ENCODE measurements at regions not wholly inside any gene's neighbourhood (a gene's known extent, or its start where the extent isn't known, plus 50 kb on each side); places are given as distances from the start of the nearest gene placed in this dataset.

DNA sequence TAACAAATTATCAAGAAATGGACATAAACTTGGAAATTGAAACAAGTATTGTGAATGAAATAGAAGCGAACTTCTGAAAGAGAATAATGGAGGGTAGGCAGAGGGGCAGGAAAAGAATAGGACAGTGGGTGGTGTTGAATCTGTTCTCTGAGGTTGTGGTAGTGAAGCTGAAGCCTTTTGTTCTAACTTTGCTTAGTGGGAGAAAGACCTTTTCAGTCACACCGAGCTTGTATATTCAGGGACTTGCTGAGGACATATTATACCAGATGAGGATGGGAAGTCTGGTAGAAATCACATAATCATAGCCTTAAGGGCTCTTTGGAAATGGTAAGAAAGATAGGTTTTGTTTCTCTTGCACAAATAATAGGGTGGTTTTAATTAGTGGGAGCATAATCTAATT, 115.4 kb upstream of the NDST4 start:
- ATAC-seq (ENCODE audit: insufficient read depth, low FRiP score) (no peak), DNase-seq (no peak)
- no peak overlapping the region for H3K9ac ChIP-seq (ENCODE audit: insufficient read depth in 1 of 2, low read length in 2 of 2)
- no peak overlapping the region for H3K27ac ChIP-seq (ENCODE audit: low read depth in 1 of 2, low read length in 1 of 2)
- no peak overlapping the region for H3K4me3 ChIP-seq
- no peaks in the 10 kb centered on the region for H3K9me3 ChIP-seq (ENCODE audit: control insufficient read depth in 4 of 4, insufficient read depth in 3 of 4, low read length in 3 of 4)
- H3K4me1 ChIP-seq (ENCODE audit: control insufficient read depth in 5 of 5, insufficient read depth in 5 of 5, low read length in 5 of 5), result no peaks in the 10 kb centered on the region
- TF ChIP-seq, protein P1, sequence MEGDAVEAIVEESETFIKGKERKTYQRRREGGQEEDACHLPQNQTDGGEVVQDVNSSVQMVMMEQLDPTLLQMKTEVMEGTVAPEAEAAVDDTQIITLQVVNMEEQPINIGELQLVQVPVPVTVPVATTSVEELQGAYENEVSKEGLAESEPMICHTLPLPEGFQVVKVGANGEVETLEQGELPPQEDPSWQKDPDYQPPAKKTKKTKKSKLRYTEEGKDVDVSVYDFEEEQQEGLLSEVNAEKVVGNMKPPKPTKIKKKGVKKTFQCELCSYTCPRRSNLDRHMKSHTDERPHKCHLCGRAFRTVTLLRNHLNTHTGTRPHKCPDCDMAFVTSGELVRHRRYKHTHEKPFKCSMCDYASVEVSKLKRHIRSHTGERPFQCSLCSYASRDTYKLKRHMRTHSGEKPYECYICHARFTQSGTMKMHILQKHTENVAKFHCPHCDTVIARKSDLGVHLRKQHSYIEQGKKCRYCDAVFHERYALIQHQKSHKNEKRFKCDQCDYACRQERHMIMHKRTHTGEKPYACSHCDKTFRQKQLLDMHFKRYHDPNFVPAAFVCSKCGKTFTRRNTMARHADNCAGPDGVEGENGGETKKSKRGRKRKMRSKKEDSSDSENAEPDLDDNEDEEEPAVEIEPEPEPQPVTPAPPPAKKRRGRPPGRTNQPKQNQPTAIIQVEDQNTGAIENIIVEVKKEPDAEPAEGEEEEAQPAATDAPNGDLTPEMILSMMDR (IDR thresholded peaks at IDR 0.05; ENCODE audit: control extremely low read depth, extremely low read depth), result no peak
- H3K36me3 ChIP-seq (ENCODE audit: control insufficient read depth in 4 of 4, insufficient read depth in 4 of 4, low read length in 4 of 4), result no peaks in the 10 kb centered on the region
- WGBS, 2 donors, result 73 to 85% methylated on average over 2 of the region's 2 CpGs
- H3K27me3 ChIP-seq (ENCODE audit: control insufficient read depth in 3 of 3, insufficient read depth in 3 of 3, low read length in 2 of 3), result no peaks in the 10 kb centered on the region

DNA sequence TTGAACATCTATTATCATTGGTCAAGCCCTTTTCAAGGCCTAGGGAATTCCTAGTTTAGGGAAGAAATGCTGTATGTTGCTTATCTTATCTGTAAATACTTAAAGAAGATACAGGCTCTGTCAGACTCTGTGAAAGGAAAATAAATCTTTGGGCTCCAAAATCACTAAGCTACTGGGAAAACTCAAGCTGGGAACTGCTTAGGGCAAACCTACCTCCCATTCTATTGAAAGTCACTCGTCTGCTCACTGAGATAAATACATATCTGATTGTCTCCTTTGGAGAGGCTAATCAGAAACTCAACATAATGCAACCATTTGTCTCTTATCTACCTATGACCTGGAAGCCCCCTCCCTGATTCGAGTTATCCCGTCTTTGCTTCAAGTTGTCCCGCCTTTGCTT, 108.6 kb upstream of the NDST4 start:
- 67 to 83% methylated on average over 4 of the region's 4 CpGs for WGBS, 2 donors
- no peaks in the 10 kb centered on the region for H3K36me3 ChIP-seq (ENCODE audit: control insufficient read depth in 4 of 4, insufficient read depth in 4 of 4, low read length in 4 of 4)
- TF ChIP-seq, protein P1 (IDR thresholded peaks at IDR 0.05; ENCODE audit: control extremely low read depth, extremely low read depth), result no peak
- no peaks in the 10 kb centered on the region for H3K9me3 ChIP-seq (ENCODE audit: control insufficient read depth in 4 of 4, insufficient read depth in 3 of 4, low read length in 3 of 4)
- no peak overlapping the region for H3K4me3 ChIP-seq
- no peak for DNase-seq
- ATAC-seq (ENCODE audit: insufficient read depth, low FRiP score), result no peak
- H3K27ac ChIP-seq (ENCODE audit: low read depth in 1 of 2, low read length in 1 of 2), result no peak overlapping the region
- H3K4me1 ChIP-seq (ENCODE audit: control insufficient read depth in 5 of 5, insufficient read depth in 5 of 5, low read length in 5 of 5), result no peaks in the 10 kb centered on the region
- H3K27me3 ChIP-seq (ENCODE audit: control insufficient read depth in 3 of 3, insufficient read depth in 3 of 3, low read length in 2 of 3), result peaks cover 0 to 2% (median 0%) of the 10 kb centered on the region in 3 donors
- no peak overlapping the region for H3K9ac ChIP-seq (ENCODE audit: insufficient read depth in 1 of 2, low read length in 2 of 2)

DNA sequence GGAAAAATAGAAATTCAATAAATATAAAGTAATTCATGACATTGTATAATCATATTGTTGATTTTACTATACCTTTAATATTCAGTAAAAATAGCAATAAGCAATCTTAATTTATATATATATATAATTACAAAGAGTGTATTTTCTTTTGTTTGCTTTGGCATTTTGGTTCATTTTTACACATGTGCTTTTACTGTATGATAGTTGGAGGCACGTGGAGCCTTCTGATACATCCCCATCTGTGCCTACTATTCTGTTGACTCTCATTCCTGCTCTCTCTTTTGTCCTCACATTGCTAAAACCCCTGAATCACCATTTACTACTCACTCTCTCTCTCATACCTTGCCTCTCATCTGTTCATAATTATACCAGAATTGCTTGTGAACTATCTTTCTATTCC, 106.4 kb upstream of the NDST4 start:
- H3K36me3 ChIP-seq (ENCODE audit: control insufficient read depth in 4 of 4, insufficient read depth in 4 of 4, low read length in 4 of 4), result no peaks in the 10 kb centered on the region
- H3K9ac ChIP-seq (ENCODE audit: insufficient read depth in 1 of 2, low read length in 2 of 2), result no peak overlapping the region
- H3K9me3 ChIP-seq (ENCODE audit: control insufficient read depth in 4 of 4, insufficient read depth in 3 of 4, low read length in 3 of 4), result no peaks in the 10 kb centered on the region
- TF ChIP-seq, protein P1 (IDR thresholded peaks at IDR 0.05; ENCODE audit: control extremely low read depth, extremely low read depth), result no peak
- no peaks in the 10 kb centered on the region for H3K4me1 ChIP-seq (ENCODE audit: control insufficient read depth in 5 of 5, insufficient read depth in 5 of 5, low read length in 5 of 5)
- DNase-seq, result no peak
- WGBS, 2 donors, result 63 to 64% methylated on average over 1 of the region's 1 CpG
- H3K4me3 ChIP-seq, result no peak overlapping the region
- ATAC-seq (ENCODE audit: insufficient read depth, low FRiP score), result no peak
- H3K27me3 ChIP-seq (ENCODE audit: control insufficient read depth in 3 of 3, insufficient read depth in 3 of 3, low read length in 2 of 3), result peaks cover 0 to 2% (median 0%) of the 10 kb centered on the region in 3 donors
- H3K27ac ChIP-seq (ENCODE audit: low read depth in 1 of 2, low read length in 1 of 2), result no peak overlapping the region

DNA sequence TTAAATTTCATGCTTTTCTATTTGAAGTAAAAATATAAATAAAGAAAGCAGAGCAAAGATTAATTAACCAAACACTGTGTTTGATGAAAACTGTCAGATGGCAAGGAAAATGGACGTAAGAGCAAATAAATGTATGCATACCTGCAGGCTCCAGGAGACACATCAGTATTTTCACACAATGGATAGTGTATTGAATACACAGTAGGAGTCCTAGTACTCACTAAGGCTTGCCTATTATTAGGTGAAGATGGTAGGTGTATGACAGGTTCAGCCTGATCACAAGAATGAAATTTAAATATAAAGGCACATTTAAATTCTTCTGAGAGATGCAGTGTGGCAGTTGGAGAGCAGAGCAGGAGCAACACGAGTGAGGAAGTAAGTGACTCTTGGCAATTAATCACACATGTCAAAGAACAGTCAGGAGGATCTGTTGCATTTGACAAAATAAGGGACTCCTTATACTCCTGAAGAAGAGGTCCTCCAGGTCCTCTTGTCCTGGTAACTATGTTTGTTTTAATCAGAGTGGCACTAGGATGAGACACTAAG, 106.0 kb upstream of the NDST4 start:
- no peak for DNase-seq
- Histone ChIP-seq H3K27ac (ENCODE audit: low read depth in 1 of 2, low read length in 1 of 2) (no peak overlapping the region), H3K9me3 (ENCODE audit: control insufficient read depth in 4 of 4, insufficient read depth in 3 of 4, low read length in 3 of 4) (no peaks in the 10 kb centered on the region), H3K27me3 (ENCODE audit: control insufficient read depth in 3 of 3, insufficient read depth in 3 of 3, low read length in 2 of 3) (peaks cover 0 to 2% (median 0%) of the 10 kb centered on the region in 3 donors), H3K4me1 (ENCODE audit: control insufficient read depth in 5 of 5, insufficient read depth in 5 of 5, low read length in 5 of 5) (no peaks in the 10 kb centered on the region), H3K36me3 (ENCODE audit: control insufficient read depth in 4 of 4, insufficient read depth in 4 of 4, low read length in 4 of 4) (no peaks in the 10 kb centered on the region), H3K9ac (ENCODE audit: insufficient read depth in 1 of 2, low read length in 2 of 2) (no peak overlapping the region), H3K4me3 (no peak overlapping the region)
- no peak for ATAC-seq (ENCODE audit: insufficient read depth, low FRiP score)
- 31 to 37% methylated on average over 2 of the region's 2 CpGs for WGBS, 2 donors
- TF ChIP-seq, protein P1 (IDR thresholded peaks at IDR 0.05; ENCODE audit: control extremely low read depth, extremely low read depth), result no peak

All from lung (tissue), 11 donors.